ENCODE measurements at regions not wholly inside any gene's neighbourhood (a gene's known extent, or its start where the extent isn't known, plus 50 kb on each side); places are given as distances from the start of the nearest gene placed in this dataset.

DNA sequence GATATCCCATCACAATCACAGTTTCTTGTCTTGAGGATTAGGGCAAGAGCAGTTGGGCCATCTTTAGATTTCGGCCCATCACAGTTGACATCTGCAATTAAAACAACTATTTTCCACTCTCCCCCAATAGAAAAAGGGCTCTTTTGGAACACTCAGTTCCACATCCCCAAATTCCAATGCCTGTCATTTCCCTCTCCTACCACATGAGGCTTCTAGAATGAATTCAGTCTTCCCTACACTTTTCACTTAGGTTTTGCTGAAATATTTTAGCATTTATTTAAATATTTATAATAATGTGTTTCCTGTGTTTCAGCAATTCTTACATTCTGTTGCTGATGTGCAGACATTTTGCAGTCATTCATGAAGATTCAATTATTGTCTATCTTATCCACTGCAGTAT, 118.4 kb downstream of the COX18 start:
- TF ChIP-seq NFIC (IDR thresholded peaks at IDR 0.05), result no peak
- no peak for TF ChIP-seq ZNF408 (CRISPR knock-in tag; IDR thresholded peaks at IDR 0.05; ENCODE audit: low read depth)
- TF ChIP-seq ILF3 (IDR thresholded peaks at IDR 0.05; ENCODE audit: borderline replicate concordance), result no peak
- TF ChIP-seq ARNT (IDR thresholded peaks at IDR 0.05), result no peak
- TF ChIP-seq, protein P1, sequence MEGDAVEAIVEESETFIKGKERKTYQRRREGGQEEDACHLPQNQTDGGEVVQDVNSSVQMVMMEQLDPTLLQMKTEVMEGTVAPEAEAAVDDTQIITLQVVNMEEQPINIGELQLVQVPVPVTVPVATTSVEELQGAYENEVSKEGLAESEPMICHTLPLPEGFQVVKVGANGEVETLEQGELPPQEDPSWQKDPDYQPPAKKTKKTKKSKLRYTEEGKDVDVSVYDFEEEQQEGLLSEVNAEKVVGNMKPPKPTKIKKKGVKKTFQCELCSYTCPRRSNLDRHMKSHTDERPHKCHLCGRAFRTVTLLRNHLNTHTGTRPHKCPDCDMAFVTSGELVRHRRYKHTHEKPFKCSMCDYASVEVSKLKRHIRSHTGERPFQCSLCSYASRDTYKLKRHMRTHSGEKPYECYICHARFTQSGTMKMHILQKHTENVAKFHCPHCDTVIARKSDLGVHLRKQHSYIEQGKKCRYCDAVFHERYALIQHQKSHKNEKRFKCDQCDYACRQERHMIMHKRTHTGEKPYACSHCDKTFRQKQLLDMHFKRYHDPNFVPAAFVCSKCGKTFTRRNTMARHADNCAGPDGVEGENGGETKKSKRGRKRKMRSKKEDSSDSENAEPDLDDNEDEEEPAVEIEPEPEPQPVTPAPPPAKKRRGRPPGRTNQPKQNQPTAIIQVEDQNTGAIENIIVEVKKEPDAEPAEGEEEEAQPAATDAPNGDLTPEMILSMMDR (IDR thresholded peaks at IDR 0.05 in 2 of 3, conservative IDR thresholded peaks at IDR 0.05 in 1 of 3; ENCODE audit: insufficient read depth in 2 of 3, low read depth in 1 of 3, low read length in 3 of 3), result no peak
- TF ChIP-seq, protein P2, sequence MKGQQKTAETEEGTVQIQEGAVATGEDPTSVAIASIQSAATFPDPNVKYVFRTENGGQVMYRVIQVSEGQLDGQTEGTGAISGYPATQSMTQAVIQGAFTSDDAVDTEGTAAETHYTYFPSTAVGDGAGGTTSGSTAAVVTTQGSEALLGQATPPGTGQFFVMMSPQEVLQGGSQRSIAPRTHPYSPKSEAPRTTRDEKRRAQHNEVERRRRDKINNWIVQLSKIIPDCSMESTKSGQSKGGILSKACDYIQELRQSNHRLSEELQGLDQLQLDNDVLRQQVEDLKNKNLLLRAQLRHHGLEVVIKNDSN (CRISPR knock-in tag; IDR thresholded peaks at IDR 0.05), result no peak
